ENCODE measurements at regions not wholly inside any gene's neighbourhood (a gene's known extent, or its start where the extent isn't known, plus 50 kb on each side); places are given as distances from the start of the nearest gene placed in this dataset.

- no TSS peak for BruUV-seq (replicated peaks)
Measured at GRCh38 chr16:51509336-51509735, 358.3 kb upstream of the SALL1 start.

More at GRCh38 chr16:51509336-51509735, 358.3 kb upstream of the SALL1 start:
- DNase-seq (no peak), ATAC-seq (ENCODE audit: low read depth) (no peak)
- Histone ChIP-seq H4K8ac (ENCODE audit: low read depth in 2 of 2, low read length in 2 of 2) (no peak overlapping the region), H3K4ac (ENCODE audit: low read depth, low read length) (no peak overlapping the region), H4K5ac (ENCODE audit: low read depth, low read length) (no peak overlapping the region), H2BK15ac (ENCODE audit: low read depth, low read length) (no peak overlapping the region), H2BK20ac (ENCODE audit: low read depth, low read length) (no peak overlapping the region), H2AFZ (replicated peaks; ENCODE audit: low read length, poor library complexity) (no peak overlapping the region), H3K4me3 (ENCODE audit: insufficient read depth, low read depth, low read length) (no peak overlapping the region), H3K36me3 (ENCODE audit: control insufficient read depth, insufficient read depth, low read length) (no peaks in the 10 kb centered on the region), H4K20me1 (ENCODE audit: insufficient read depth, low read length) (no peaks in the 10 kb centered on the region), H4K91ac (ENCODE audit: insufficient read depth, low read depth, low read length) (no peak overlapping the region), H3K9me3 (ENCODE audit: control insufficient read depth, insufficient read depth, low read length) (peaks cover 4% of the 10 kb centered on the region; the same call in 1 of the 2 replicates), H3K27me3 (ENCODE audit: control insufficient read depth, insufficient read depth, low read length) (peaks cover 2% of the 10 kb centered on the region; the same call in 1 of the 2 replicates), H3K27ac (ENCODE audit: insufficient read depth, low read length) (no peak overlapping the region), H2AK9ac (replicated peaks; ENCODE audit: low read depth, low read length, poor library complexity) (no peak overlapping the region), H3K79me1 (ENCODE audit: low read depth in 1 of 2, low read length in 2 of 2) (no peaks in the 10 kb centered on the region), H3K9ac (ENCODE audit: low read depth, low read length) (no peak overlapping the region), H3K4me2 (ENCODE audit: low read depth, low read length) (no peak overlapping the region), H2AK5ac (ENCODE audit: low read depth, low read length) (no peak overlapping the region), H3K14ac (replicated peaks; ENCODE audit: low read depth, low read length) (no peak overlapping the region), H2BK5ac (ENCODE audit: low read depth, low read length, poor library complexity, severe bottlenecking) (no peak overlapping the region), H3K9me1 (ENCODE audit: insufficient read depth, low read length) (no peaks in the 10 kb centered on the region), H3K56ac (ENCODE audit: extremely low read depth, insufficient read depth, low read length) (no peak overlapping the region), H3K18ac (ENCODE audit: low read depth, low read length) (no peak overlapping the region), H2BK120ac (ENCODE audit: low read depth, low read length) (no peak overlapping the region), H3K4me1 (ENCODE audit: control insufficient read depth, insufficient read depth, low read length) (no peaks in the 10 kb centered on the region), H3K23ac (ENCODE audit: low read depth, low read length) (no peak overlapping the region)
- dilution Hi-C loops (cut with HindIII; ENCODE audit: low sequenced_read_pairs, unreplicated experiment): no loop called here
- in situ Hi-C loops (cut with MboI; ENCODE audit: low sequenced_read_pairs): no loop called here
- intact Hi-C loops (cut with micrococcal nuclease): no loop called here
- no CpG with 5 or more reads among the region's 1 CpG for WGBS, 2 experiments (ENCODE audit: extremely low coverage in 2 of 2, insufficient read length in 1 of 2)
- TF ChIP-seq SMC3 (IDR thresholded peaks at IDR 0.05; ENCODE audit: low read depth, low read length) (no peak), CHD1 (IDR thresholded peaks at IDR 0.05; ENCODE audit: low read depth, low read length) (no peak), MAZ (IDR thresholded peaks at IDR 0.05; ENCODE audit: borderline replicate concordance, low read depth, low read length) (no peak), POLR2A (IDR thresholded peaks at IDR 0.05; ENCODE audit: low read depth, low read length) (no peak), MXI1 (IDR thresholded peaks at IDR 0.05; ENCODE audit: borderline replicate concordance, low read depth, low read length) (no peak)
- POLR2A ChIA-PET (ENCODE audit: unreplicated experiment): no interaction called here
- CTCF ChIA-PET: no interaction called here

Data from IMR-90 (cell line).